SW480 (cell line): ENCODE measurements at regions not wholly inside any gene's neighbourhood (a gene's known extent, or its start where the extent isn't known, plus 50 kb on each side); places are given as distances from the start of the nearest gene placed in this dataset.
"Not testable (repeated sequence)": the region's sequence is repeated elsewhere in the genome, so short reads cannot be mapped to it uniquely, and the experiment has no call there.

ENCODE experiments used
- DNase-seq: peaks from one replicate; pipeline ENCODE4 v3.0.0-alpha.2; 2016; ENCODE audit warnings: low spot score

DNA sequence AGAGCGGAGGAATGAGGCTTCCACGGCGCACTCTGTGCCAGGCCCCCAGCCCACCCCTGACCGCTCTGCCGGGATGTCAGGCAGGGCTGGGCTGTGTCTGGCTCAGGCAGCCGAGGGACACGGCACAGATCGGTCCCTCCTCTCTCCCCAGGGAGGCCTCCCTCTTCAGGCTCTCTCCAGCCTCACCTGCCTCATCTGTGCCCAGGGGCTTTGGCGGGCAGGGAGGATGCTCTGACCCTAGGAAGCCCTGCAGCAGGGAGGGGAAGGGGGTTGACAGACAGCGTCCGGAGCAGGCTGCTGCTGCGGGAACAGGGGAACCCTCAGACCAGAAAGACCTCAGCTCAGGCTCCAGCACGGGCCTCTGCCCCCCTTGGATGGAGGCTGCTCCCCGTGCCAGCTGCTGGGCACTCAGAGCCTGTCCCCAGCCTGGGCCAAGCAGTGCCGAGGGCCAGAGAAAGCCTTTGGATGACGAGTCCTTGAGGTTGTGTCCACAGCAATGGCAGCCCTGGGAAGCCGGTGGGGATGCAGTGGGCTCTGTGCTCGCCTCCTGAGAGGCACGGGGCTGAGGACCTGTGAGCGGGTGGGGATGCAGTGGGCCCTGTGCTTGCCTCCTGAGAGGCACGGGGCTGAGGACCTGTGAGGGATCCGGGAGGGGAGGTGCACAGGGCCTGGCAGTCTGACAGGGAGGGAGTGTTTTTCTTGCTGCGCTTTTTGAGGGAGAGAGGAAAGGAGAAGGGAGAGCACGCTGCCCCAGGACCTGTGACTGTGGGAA, 66.9 kb downstream of the FOXL3 start:
- no peak for DNase-seq

- no peak for DNase-seq
These were observed 67.7 kb downstream of the FOXL3 start for GRCh38 chr7:357531-358209.

DNA sequence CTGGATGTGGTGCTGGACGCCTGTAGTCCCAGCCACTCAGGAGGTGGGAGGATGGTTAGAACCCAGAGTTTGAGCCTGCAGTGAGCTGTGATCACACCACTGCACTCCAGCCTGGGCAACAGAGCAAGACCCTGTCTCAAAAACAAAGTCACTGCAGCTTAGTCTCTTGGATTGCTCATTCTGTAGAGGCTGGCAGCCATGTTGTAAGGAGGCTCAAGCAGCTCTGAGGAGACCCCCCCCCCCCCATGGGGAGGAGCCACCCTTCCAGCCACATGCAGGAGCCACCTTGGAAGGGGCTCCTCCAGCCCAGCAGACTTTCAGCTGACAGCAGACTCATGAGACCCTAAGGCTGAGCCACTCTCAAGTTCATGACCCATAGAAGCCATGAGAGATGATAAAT, 68.4 kb downstream of the FOXL3 start:
- no peak for DNase-seq

DNA sequence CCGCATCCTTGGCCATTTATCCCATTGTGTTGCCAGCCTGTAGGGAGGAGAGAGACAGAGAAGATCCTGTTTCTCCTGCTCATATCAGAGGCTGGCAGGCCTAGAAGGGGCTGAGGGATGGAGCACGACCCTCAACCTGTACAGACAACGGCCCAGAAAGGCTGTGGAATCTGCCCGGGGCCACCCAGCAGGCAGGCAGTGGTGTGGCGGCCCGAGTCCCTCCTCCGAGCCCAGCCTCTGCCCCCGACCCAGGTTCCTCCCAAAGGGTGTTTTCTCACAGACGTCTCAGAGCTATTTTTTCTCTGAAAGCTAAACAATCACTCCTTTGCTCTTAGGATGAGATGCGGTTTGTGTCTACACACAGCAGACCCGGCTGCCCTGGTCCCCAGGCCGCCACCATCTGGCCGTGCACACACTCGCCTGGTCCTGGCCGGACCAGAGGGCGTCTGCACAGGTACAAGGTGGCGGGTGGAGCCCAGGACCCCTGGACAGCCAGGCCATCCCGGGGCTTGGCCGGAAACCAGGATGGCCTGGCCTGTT, 69.3 kb downstream of the FOXL3 start:
- DNase-seq = peak; percentile 63

- peak; percentile 90 for DNase-seq
These were observed 69.9 kb downstream of the FOXL3 start for GRCh38 chr7:359766-360361.

- DNase-seq = no peak
These were observed 70.6 kb downstream of the FOXL3 start for GRCh38 chr7:360454-361100.

GRCh38 chr7:361182-361581, 71.2 kb downstream of the FOXL3 start:
- not testable (repeated sequence) for DNase-seq

DNA sequence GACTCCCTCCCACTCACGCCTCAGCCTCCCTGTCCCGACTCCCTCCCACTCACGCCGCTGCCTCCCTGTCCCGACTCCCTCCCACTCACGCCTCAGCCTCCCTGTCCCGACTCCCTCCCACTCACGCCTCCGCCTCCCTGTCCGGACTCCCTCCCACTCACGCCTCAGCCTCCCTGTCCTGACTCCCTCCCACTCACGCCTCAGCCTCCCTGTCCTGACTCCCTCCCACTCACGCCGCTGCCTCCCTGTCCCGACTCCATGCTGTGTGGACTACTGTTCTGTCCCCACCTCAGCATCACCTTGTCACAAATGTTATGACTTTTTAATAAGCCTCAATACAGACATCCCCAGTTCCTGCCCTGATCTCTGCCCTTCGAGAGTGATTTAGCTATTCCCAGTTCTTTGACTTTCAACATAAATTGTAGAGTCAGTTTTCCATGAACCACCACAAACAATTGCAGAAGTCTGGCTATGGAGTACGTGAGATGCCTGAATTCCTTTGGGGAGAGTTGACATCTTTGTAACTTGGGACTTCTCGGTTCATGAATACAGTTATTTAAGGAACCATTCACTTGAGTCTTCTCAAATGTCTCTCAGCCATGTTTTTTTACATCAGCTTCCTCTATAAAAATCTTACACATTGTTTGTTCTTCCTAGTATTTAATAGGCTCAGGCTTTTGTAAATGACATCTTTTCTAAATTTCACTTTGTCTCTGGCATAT, 71.9 kb downstream of the FOXL3 start:
- no peak for DNase-seq

GRCh38 chr7:362402-363096, 72.6 kb downstream of the FOXL3 start:
- peak; percentile 81 for DNase-seq

DNA sequence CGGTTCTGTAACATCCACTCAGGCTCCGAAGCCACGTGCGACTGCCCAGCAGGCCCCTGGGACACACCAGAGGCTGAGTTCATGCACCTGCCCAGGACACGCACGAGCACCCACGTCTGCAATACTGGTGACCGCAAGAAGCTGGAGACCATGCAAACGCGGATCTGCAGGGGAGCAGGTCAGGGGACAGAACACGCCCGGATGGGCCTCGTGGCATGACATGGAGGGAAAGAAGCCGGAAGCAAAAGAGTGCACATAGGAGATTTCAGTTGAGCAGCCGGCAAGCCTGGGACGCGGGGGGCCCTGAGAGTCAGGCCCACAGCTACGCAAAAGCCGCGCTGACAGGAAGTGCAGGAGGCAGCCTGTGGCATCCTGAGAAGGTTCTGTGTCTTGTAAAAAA, 73.7 kb downstream of the FOXL3 start:
- no peak for DNase-seq

DNA sequence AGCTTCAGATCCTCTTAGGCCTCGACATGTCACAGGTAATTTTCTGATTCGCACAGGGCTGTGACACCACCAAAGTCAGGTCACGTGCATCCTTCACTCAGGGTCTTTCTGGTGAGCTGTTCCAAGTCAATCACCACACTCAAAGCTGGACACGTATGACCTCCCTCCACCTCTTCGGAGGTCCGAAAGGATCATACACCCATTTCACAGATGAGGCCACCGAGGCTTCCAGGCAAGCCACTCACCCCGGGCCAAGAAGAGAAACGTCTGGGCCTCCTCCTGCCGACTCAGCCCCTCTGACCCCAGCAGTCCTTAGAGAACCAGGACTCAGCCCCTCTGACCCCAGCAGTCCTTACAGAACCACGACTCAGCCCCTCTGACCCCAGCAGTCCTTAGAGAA, 74.6 kb downstream of the FOXL3 start:
- no peak for DNase-seq

DNA sequence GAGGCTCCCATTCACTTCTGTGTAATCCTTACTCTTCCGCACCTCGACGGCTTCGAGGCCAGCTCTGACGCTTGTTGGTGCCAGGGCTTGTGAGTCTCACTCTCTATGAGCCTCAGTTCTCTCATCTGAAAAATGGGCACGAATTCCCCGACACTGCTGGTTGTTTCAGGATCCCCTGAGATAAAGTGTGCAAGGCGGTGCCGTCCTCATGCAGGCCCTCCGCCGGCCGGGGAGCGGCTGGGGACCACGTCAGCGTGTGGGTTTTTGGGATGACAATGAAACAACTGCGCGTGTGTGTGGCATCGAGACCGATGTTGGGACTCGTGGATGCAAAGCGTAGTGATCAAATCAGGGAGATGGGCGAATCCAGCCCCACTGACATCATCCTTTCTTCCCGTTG, 75.6 kb downstream of the FOXL3 start:
- DNase-seq = no peak

- DNase-seq = peak; percentile 78
These were observed 76.3 kb downstream of the FOXL3 start for GRCh38 chr7:366161-366803.

DNA sequence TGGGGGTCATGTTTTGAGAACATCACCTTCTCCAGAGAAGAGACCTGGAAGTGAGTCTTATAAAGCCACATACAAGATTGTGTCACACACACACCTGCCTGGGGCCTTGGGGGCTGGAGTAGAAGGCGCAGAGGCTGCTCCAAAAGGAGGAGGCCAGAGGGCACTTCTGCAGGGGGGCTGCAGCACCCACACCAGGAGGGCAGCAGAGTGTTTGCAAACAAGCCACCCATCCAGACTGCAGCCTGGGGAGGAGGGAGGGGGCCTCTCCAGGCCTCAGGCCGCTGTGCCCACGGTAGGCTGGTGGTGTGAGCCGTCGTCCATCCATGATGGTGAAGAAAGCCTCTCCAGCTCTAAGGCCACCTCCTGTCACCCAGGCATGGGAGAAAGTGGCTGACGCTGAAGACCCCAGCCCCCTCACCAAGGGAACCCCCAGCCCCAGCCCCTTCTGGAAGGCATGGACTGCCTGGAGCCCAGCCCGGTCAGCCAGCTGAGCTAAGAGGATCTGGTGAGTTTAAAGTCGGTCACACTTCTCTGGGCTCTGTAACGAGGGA, 77.5 kb downstream of the FOXL3 start:
- DNase-seq = no peak

- DNase-seq = peak; percentile 99
These were observed 78.9 kb downstream of the FOXL3 start for GRCh38 chr7:368651-369475.

DNA sequence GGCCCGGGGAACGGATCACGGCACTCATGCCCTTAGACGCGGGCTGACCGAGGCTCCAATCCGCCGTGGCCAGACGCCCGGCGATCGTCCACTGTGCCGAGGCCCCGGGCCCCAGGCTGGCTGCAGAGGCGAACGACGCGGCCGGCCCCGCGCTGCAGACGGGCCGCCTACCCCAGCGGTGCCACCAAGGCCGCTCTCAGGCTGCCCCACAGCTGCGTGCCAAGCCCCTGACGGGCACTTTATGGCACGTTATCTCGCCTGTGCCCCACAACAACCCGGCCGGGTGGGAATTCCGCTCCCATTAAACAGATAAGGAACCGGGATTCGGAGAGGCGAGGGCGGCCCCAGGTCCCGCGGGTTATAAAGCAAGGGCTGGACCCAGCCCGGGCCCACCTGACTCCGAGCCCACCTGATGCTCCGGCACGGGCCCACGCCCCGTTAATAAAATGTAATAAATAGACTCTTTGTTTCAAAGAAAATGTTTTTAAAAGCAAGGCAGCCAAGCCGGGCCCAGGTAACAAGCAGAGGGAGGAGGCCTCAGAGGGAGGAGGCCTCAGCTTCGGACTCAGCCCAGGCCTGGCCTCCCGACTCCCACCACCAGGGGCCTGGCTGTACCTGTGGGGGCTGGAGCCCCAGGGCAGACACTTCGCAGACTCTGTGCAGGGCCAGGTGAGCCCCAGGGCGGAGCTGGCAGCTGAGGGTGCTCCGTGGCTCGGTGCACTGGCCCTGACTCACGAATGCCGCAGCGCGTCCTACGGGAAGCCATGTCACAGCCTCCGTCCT, 79.7 kb downstream of the FOXL3 start:
- DNase-seq = peak; percentile 95

DNA sequence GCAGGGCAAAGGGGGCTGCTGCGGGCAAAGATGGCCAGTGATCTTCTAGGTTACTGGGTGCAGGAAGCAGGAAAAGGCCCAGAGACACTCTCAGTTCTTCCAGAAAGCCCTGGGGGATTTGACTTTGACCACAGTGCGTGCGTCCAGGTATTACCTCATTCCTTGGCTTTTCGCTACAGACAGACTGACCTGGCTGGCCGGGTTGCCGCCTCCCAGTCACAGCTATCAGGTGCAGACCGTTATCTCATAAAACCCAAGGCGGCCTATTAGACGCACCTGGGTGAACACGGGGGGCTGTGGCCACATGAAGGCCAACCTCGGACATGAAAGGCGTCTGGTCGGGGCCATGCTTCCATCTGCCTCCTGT, 80.3 kb downstream of the FOXL3 start:
- DNase-seq = no peak

DNA sequence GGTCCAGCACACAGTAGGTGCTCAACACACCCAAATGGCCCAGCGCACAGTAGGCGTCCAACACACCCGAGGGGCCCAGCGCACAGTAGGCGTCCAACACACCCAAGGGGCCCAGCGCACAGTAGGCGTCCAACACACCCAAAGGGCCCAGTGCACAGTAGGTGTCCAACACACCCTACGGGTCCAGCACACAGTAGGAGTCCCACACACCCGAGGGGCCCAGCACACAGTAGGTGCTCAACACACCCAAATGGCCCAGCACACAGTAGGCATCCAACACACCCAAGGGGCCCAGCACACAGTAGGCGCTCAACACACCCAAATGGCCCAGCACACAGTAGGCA, 80.8 kb downstream of the FOXL3 start:
- DNase-seq = no peak
